ENCODE measurements at regions not wholly inside any gene's neighbourhood (a gene's known extent, or its start where the extent isn't known, plus 50 kb on each side); places are given as distances from the start of the nearest gene placed in this dataset.

- no peak for DNase-seq
These were observed 290.0 kb downstream of the HAPSTR1 start for GRCh38 chr16:9381399-9381798.

GRCh38 chr16:9381905-9382304 lies 290.5 kb downstream of the HAPSTR1 start:
- no peak for DNase-seq

- DNase-seq: no peak
These were observed 291.8 kb downstream of the HAPSTR1 start for GRCh38 chr16:9383281-9383680.

- DNase-seq: no peak
These were observed 292.7 kb downstream of the HAPSTR1 start for GRCh38 chr16:9384141-9384540.

- DNase-seq: no peak
These were observed 298.2 kb downstream of the HAPSTR1 start for GRCh38 chr16:9389543-9390207.

GRCh38 chr16:9392956-9393355 lies 301.5 kb downstream of the HAPSTR1 start:
- no peak for DNase-seq

- no peak for DNase-seq
These were observed 302.1 kb downstream of the HAPSTR1 start for GRCh38 chr16:9393591-9393990.

- DNase-seq: no peak
These were observed 304.5 kb downstream of the HAPSTR1 start for GRCh38 chr16:9395958-9396359.

- DNase-seq: no peak
These were observed 308.1 kb downstream of the HAPSTR1 start for GRCh38 chr16:9399573-9399972.

- DNase-seq: no peak
These were observed 309.7 kb downstream of the HAPSTR1 start for GRCh38 chr16:9401173-9401572.

GRCh38 chr16:9402293-9402860 lies 310.9 kb downstream of the HAPSTR1 start:
- DNase-seq: no peak

- no peak for DNase-seq
These were observed 313.4 kb downstream of the HAPSTR1 start for GRCh38 chr16:9404811-9405210.

- no peak for DNase-seq
These were observed 314.7 kb downstream of the HAPSTR1 start for GRCh38 chr16:9406038-9406712.

GRCh38 chr16:9407206-9407758 lies 315.8 kb downstream of the HAPSTR1 start:
- no peak for DNase-seq

- no peak for DNase-seq
These were observed 316.9 kb downstream of the HAPSTR1 start for GRCh38 chr16:9408297-9408878.

GRCh38 chr16:9409560-9410493 lies 318.4 kb downstream of the HAPSTR1 start:
- no peak for DNase-seq

- no peak for DNase-seq
These were observed 320.0 kb downstream of the HAPSTR1 start for GRCh38 chr16:9411426-9411825.

- no peak for DNase-seq
These were observed 320.8 kb downstream of the HAPSTR1 start for GRCh38 chr16:9412031-9412914.

GRCh38 chr16:9412915-9413264 lies 321.4 kb downstream of the HAPSTR1 start:
- no peak for DNase-seq

- DNase-seq: no peak
These were observed 324.1 kb downstream of the HAPSTR1 start for GRCh38 chr16:9415545-9415944.

GRCh38 chr16:9417898-9418297 lies 326.5 kb downstream of the HAPSTR1 start:
- no peak for DNase-seq

Data from fibroblast of skin of scalp (primary cell).